Neuronal stem cell (in vitro differentiated cells): ENCODE measurements at regions not wholly inside any gene's neighbourhood (a gene's known extent, or its start where the extent isn't known, plus 50 kb on each side); places are given as distances from the start of the nearest gene placed in this dataset. TPM values are rescaled to one million over a fixed set of nuclear protein-coding genes. Genes with fewer than 3 reads are reported as not detected.

Experiments
- DNase-seq: peaks from one replicate; pipeline ENCODE4 v3.0.0-alpha.2; 2013; ENCODE audit warnings: low spot score
- H2AFZ ChIP-seq: one replicate; pipeline ENCODE4 v1.6.1; 2013; ENCODE audit warnings: mild to moderate bottlenecking, low read length, inconsistent platforms
- H2AK5ac ChIP-seq: 2 replicates; pipeline ENCODE4 v1.6.1; 2013; ENCODE audit warnings: low read depth, mild to moderate bottlenecking, inconsistent platforms, low read length, moderate library complexity, mixed read lengths
- H2BK120ac ChIP-seq: 2 replicates; pipeline ENCODE4 v1.6.1; 2013; ENCODE audit warnings: low read depth, mild to moderate bottlenecking, inconsistent platforms, low read length, moderate library complexity, mixed read lengths
- H2BK12ac ChIP-seq: one replicate; pipeline ENCODE4 v1.6.1; 2013; ENCODE audit warnings: low read length, inconsistent platforms
- H2BK15ac ChIP-seq: 2 replicates; pipeline ENCODE4 v1.6.1; 2013; ENCODE audit warnings: mild to moderate bottlenecking, low read length, inconsistent platforms, mixed read lengths
- H2BK5ac ChIP-seq: one replicate; pipeline ENCODE4 v1.6.1; 2013; ENCODE audit warnings: inconsistent platforms, mild to moderate bottlenecking, low read length, moderate library complexity
- H3K14ac ChIP-seq: one replicate; pipeline ENCODE4 v1.6.1; 2013; ENCODE audit warnings: low read length, inconsistent platforms
- H3K18ac ChIP-seq: 2 replicates; pipeline ENCODE4 v1.6.1; 2013; ENCODE audit warnings: low read length, inconsistent platforms
- H3K23ac ChIP-seq: 2 replicates; pipeline ENCODE4 v1.6.1; 2013; ENCODE audit warnings: low read depth, mild to moderate bottlenecking, mixed read lengths, low read length, inconsistent platforms; ENCODE audit not compliant: poor library complexity
- H3K27ac ChIP-seq: replicated peaks from 3 replicates; pipeline ENCODE4 v1.5.1; 2013; ENCODE audit warnings: low read length, inconsistent platforms
- H3K27me3 ChIP-seq, 3 experiments: 2 replicates each; pipeline ENCODE4 v1.6.1; 2013; ENCODE audit warnings: low read length in 3 of 3, mild to moderate bottlenecking in 2 of 3, inconsistent platforms in 1 of 3, low read depth in 1 of 3, mixed read lengths in 1 of 3, moderate library complexity in 1 of 3; ENCODE audit not compliant: control insufficient read depth in 3 of 3, insufficient read depth in 3 of 3
- H3K36me3 ChIP-seq, 2 donors: replicated peaks in 1 of 2; 2 replicates each; pipeline ENCODE4 v1.6.1; 2013; ENCODE audit warnings: low read length in 2 of 2; ENCODE audit not compliant: control insufficient read depth in 2 of 2, insufficient read depth in 2 of 2
- H3K4ac ChIP-seq: 2 replicates; pipeline ENCODE4 v1.6.1; 2013; ENCODE audit warnings: inconsistent platforms, mild to moderate bottlenecking, low read length, moderate library complexity
- H3K4me1 ChIP-seq, 2 donors: 1 replicate in 1 of 2; 2 replicates in 1 of 2; pipeline ENCODE4 v1.6.1; 2013; ENCODE audit warnings: low read length in 2 of 2, low read depth in 1 of 2; ENCODE audit not compliant: control insufficient read depth in 2 of 2, insufficient read depth in 1 of 2
- H3K4me2 ChIP-seq: one replicate; pipeline ENCODE4 v1.6.1; 2013; ENCODE audit warnings: mild to moderate bottlenecking, low read length, inconsistent platforms; ENCODE audit not compliant: insufficient read depth, poor library complexity, severe bottlenecking
- H3K4me3 ChIP-seq, 2 donors: 2 replicates each; pipeline ENCODE4 v1.5.1; 2013; ENCODE audit warnings: low read length in 2 of 2, mild to moderate bottlenecking in 2 of 2, inconsistent platforms in 1 of 2, moderate library complexity in 1 of 2
- H3K79me1 ChIP-seq: one replicate; pipeline ENCODE4 v1.6.1; 2013; ENCODE audit warnings: low read depth, mild to moderate bottlenecking, inconsistent platforms, low read length, moderate library complexity
- H3K9ac ChIP-seq: one replicate; pipeline ENCODE4 v1.6.1; 2013; ENCODE audit warnings: mild to moderate bottlenecking, low read depth, low read length, inconsistent platforms; ENCODE audit not compliant: poor library complexity
- H3K9me3 ChIP-seq, 2 donors: replicated peaks in 1 of 2; 2 replicates each; pipeline versions ENCODE3 to v1.6.1; 2013; ENCODE audit warnings: low read length in 2 of 2, mild to moderate bottlenecking in 2 of 2, inconsistent platforms in 1 of 2, low read depth in 1 of 2, mixed read lengths in 1 of 2, moderate library complexity in 1 of 2; ENCODE audit not compliant: control insufficient read depth in 2 of 2, insufficient read depth in 1 of 2
- H4K8ac ChIP-seq: one replicate; pipeline ENCODE4 v1.6.1; 2013; ENCODE audit warnings: low read depth, mild to moderate bottlenecking, inconsistent platforms, low read length, moderate library complexity
- H4K91ac ChIP-seq: one replicate; pipeline ENCODE4 v1.6.1; 2013; ENCODE audit warnings: low read length, low read depth, mild to moderate bottlenecking, inconsistent platforms; ENCODE audit not compliant: poor library complexity
- WGBS, 2 donors: extraction: QIAGEN DNeasy Blood & Tissue Kit; methylation state at CpG; one replicate each; pipeline ENCODE4 v1.1.7; 2013; ENCODE audit warnings: missing lambda C conversion rate in 2 of 2, mixed read lengths in 1 of 2; ENCODE audit not compliant: insufficient read length in 2 of 2, insufficient replicate concordance in 1 of 2; ENCODE audit errors: extremely low coverage in 2 of 2; 5-methylcytosine and 5-hydroxymethylcytosine counted together
- small RNA-seq: library from polyadenylated mRNA; stranded (forward); fragments of <200 nt; extraction: miRNeasy Mini kit (QIAGEN cat#:217004); gene quantifications from one replicate; pipeline ENCODE3, GENCODE V24; 2013; ENCODE audit not compliant: insufficient read depth

DNA sequence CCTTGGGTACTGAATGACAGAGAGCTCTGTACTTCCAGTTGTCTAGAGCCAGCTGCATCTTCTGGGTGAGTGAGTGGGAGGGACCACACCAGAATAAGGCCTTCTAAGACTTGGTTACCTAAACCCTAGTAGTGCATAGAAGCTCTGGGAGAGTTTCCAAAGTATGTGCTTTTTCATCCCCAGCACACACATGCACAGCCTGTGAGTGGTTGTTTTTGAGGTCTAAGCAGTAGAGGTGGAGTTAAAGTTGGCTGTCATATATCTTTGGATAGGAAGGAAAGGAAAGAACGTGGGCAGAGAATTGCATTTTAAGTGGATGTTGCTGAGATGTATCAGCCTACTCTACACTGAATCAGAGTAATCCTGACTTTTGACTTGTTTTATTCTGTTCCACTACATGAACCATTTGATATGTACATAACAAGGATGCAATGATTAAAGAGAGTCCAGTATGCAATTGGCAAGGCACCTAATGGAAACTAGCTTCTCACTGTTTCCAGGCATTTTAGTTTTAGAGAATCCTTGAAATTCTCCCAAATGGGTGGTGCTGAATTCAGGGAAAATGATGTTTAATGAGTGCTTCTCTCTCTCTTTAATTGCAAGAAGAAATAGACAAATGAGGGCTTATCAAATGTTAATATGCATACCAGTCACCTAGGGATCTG, 51.8 kb upstream of the PRICKLE1 start:
- Histone ChIP-seq H3K4ac (no peak overlapping the region), H3K18ac (no peak overlapping the region), H3K9ac (no peak overlapping the region), H3K36me3 (no peaks in the 10 kb centered on the region), H2AK5ac (no peak overlapping the region), H4K91ac (no peak overlapping the region), H3K27me3 (no peaks in the 10 kb centered on the region), H2BK120ac (no peak overlapping the region), H3K4me2 (no peak overlapping the region), H3K14ac (no peak overlapping the region), H2BK5ac (no peak overlapping the region), H3K9me3 (peaks cover 0 to 1% of the 10 kb centered on the region in 2 donors), H3K4me3 (no peak overlapping the region), H3K4me1 (no peaks in the 10 kb centered on the region), H2BK12ac (no peak overlapping the region), H4K8ac (no peak overlapping the region), H3K27ac (no peak overlapping the region), H2AFZ (no peak overlapping the region), H2BK15ac (no peak overlapping the region), H3K23ac (no peak overlapping the region), H3K79me1 (no peaks in the 10 kb centered on the region)
- no peak for DNase-seq
- no CpG with 5 or more reads among the region's 1 CpG for WGBS, 2 donors

DNA sequence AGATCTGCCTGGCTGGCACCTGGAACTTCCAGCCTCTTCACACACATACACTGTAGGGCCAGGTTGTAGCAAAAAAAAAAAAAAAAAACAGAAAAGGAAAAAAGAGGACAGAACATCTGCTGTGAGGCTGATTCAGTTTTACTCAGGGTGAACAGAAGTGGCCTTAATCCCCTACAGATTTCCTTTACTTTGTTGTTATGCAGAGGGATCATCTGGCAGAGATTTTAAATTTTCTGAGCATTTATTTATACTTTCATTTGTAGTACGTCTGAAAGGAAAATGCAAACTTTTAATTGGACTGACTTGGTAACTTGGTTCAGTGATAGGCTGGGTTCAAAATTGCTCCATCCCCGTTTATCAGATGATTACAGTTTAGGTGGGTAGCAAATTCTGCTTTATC, 50.8 kb upstream of the PRICKLE1 start:
- Histone ChIP-seq H3K27me3 (no peaks in the 10 kb centered on the region), H3K4me3 (no peak overlapping the region), H3K4ac (no peak overlapping the region), H4K91ac (no peak overlapping the region), H3K14ac (no peak overlapping the region), H3K18ac (no peak overlapping the region), H2BK12ac (no peak overlapping the region), H2AK5ac (no peak overlapping the region), H2BK15ac (no peak overlapping the region), H4K8ac (no peak overlapping the region), H3K4me1 (no peaks in the 10 kb centered on the region), H2BK120ac (no peak overlapping the region), H3K9ac (no peak overlapping the region), H3K9me3 (peaks cover 0 to 1% of the 10 kb centered on the region in 2 donors), H3K4me2 (no peak overlapping the region), H3K36me3 (no peaks in the 10 kb centered on the region), H3K27ac (no peak overlapping the region), H3K23ac (no peak overlapping the region), H2BK5ac (no peak overlapping the region), H3K79me1 (no peaks in the 10 kb centered on the region), H2AFZ (no peak overlapping the region)
- DNase-seq = no peak
- no CpG with 5 or more reads among the region's 2 CpGs for WGBS, 2 donors

DNA sequence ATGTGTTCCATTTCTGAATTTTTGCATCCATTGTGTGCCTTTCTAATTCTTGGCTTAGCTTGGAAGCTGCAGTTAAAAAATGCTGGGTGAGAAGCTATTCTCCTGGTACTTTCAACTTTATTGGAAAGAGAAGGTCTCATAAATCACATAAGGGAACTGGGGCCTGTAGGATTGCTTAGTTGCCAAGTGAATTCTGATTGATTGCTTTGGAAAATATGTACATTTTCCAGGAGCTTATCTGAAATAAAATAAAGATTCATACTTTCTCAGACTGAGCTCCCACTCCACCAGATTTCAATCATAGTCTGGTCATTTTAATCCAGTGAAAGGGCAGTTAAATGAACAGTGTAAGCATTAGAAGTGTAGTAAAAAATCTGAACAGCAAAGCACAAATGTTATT, 50.0 kb upstream of the PRICKLE1 start:
- Histone ChIP-seq H3K14ac (no peak overlapping the region), H3K18ac (no peak overlapping the region), H3K4me3 (no peak overlapping the region), H3K9me3 (peaks cover 0 to 1% of the 10 kb centered on the region in 2 donors), H3K9ac (no peak overlapping the region), H2AK5ac (no peak overlapping the region), H2BK120ac (no peak overlapping the region), H3K4me2 (no peak overlapping the region), H3K79me1 (no peaks in the 10 kb centered on the region), H3K36me3 (no peaks in the 10 kb centered on the region), H4K8ac (no peak overlapping the region), H2BK12ac (no peak overlapping the region), H2AFZ (no peak overlapping the region), H2BK5ac (no peak overlapping the region), H3K23ac (no peak overlapping the region), H3K4me1 (no peaks in the 10 kb centered on the region), H3K27ac (no peak overlapping the region), H2BK15ac (no peak overlapping the region), H3K4ac (no peak overlapping the region), H4K91ac (no peak overlapping the region), H3K27me3 (no peaks in the 10 kb centered on the region)
- DNase-seq = no peak

Small RNAs in the stretch of these regions (small RNA-seq; reads per million reads assigned to genes)
- gene MRPS36P5 = not detected
- not detected for gene RPS27P21
